ENCODE measurements at regions not wholly inside any gene's neighbourhood (a gene's known extent, or its start where the extent isn't known, plus 50 kb on each side); places are given as distances from the start of the nearest gene placed in this dataset.

DNA sequence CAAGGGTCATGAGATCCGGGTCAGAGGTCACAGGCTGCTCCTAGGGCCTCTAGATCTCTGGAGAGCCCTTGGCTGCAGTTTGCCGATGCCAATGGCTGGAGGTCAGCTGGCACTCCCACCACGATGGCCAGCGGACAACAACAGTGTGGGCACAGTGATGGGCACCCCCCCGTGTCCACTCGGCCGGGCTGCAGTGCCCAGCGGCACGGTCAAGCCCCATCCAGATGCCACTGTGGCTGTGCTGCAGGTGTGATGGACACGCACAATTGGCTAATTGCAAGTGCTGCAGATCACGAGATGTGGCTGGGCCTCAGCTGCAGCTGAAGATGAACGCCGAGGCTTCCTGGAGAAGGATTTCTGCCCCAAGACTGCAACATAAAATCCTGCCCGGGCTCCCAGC, 80.7 kb downstream of the PDGFA start:
- no peak overlapping the region for H3K4me3 ChIP-seq (ENCODE audit: low read depth, low read length)
- TF ChIP-seq, protein P1, sequence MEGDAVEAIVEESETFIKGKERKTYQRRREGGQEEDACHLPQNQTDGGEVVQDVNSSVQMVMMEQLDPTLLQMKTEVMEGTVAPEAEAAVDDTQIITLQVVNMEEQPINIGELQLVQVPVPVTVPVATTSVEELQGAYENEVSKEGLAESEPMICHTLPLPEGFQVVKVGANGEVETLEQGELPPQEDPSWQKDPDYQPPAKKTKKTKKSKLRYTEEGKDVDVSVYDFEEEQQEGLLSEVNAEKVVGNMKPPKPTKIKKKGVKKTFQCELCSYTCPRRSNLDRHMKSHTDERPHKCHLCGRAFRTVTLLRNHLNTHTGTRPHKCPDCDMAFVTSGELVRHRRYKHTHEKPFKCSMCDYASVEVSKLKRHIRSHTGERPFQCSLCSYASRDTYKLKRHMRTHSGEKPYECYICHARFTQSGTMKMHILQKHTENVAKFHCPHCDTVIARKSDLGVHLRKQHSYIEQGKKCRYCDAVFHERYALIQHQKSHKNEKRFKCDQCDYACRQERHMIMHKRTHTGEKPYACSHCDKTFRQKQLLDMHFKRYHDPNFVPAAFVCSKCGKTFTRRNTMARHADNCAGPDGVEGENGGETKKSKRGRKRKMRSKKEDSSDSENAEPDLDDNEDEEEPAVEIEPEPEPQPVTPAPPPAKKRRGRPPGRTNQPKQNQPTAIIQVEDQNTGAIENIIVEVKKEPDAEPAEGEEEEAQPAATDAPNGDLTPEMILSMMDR (IDR thresholded peaks at IDR 0.05; ENCODE audit: control insufficient read depth, extremely low read depth, insufficient read depth) = no peak
- DNase-seq (ENCODE audit: low read depth) = no peak

DNA sequence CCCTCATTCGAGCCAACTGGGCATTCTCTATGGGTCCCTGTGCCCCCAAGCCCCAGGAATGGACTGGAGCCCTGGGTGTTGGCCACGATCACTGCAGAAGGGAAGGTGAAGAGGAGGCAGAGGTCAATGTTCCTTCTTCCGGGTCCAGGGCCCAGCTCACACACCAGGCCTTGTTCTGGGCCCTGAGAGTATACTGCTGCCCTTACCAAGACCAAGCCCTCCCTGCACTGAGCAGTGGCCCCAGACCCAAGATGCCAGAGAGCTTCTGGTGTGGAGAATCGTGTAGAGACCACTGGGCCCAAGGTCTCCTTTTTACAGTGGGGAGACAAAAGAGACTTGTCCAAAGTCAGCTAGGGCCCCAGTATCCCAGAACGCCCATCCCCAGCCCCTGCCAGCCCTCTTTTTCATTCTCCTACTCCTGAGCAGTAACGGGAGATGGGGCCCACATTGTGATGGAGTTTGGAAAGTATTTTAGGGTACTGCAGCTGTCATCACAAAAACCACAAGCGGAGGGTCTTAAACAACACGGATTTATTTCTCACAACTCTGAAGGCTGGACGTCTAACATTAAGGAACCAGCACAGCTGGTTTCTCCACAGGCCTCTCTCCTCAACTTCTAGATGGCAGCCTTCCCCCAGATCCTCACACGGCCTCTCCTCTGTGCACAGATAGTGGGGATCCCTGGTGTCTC, 79.4 kb downstream of the PDGFA start:
- TF ChIP-seq, protein P1 (IDR thresholded peaks at IDR 0.05; ENCODE audit: control insufficient read depth, extremely low read depth, insufficient read depth) = no peak
- no peak overlapping the region for H3K4me3 ChIP-seq (ENCODE audit: low read depth, low read length)
- DNase-seq (ENCODE audit: low read depth) = no peak

DNA sequence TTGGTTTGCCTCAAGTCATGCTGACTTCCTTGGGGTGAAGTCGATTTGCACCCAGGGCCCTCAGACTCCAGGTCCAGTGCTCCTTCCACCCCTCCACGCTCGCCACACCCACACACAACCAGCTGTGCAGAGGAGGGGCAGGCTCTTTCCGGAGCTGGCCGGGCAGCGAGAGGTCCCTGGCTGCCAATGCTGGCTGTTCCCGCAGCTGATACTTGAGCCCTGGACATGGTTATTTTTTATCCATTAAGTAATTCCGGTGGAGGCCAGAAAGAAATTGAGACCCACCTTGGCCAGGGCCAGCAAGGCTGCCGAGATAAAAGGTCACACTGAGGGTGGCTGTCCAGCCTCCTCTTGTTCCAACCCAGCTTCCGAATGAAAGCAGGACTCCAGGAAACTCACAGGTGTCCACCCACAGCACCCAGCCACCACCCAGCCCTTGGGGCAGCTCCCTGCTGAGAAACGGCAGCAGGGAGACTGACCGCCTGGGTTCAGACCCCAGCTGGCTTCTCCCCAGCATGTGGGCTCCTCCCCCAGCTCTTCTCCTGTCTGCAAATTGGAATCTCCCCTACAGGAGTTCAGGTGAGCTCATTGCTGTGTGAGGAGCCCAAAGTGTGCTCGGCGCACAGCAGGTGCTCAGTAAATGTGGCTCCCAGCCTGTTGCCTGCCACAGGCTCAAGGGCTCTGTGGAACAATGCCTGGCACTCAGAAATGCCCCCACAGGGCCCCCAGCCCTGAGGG, 77.8 kb downstream of the PDGFA start:
- DNase-seq (ENCODE audit: low read depth) = no peak
- no peak overlapping the region for H3K4me3 ChIP-seq (ENCODE audit: low read depth, low read length)
- TF ChIP-seq, protein P1 (IDR thresholded peaks at IDR 0.05; ENCODE audit: control insufficient read depth, extremely low read depth, insufficient read depth) = no peak

DNA sequence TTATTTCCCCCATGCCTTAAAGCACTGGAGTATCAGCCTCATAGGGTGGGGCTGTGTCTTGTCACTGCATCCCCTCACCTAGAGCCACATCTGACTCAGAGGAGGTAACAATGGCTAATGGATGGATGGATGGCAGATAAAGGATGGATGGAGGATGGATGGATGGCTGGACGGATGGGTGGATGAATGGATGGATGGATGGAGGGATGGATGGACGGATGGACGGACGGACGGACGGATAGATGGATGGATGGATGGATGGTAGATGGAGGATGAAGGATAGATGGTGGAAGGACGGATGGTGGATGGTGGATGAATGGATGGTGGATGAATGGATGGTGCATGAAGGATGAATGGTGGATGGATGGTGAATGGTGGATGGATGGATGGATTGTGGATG, 77.2 kb downstream of the PDGFA start:
- no peak overlapping the region for H3K4me3 ChIP-seq (ENCODE audit: low read depth, low read length)
- TF ChIP-seq, protein P1 (IDR thresholded peaks at IDR 0.05; ENCODE audit: control insufficient read depth, extremely low read depth, insufficient read depth) = no peak
- DNase-seq (ENCODE audit: low read depth) = no peak

DNA sequence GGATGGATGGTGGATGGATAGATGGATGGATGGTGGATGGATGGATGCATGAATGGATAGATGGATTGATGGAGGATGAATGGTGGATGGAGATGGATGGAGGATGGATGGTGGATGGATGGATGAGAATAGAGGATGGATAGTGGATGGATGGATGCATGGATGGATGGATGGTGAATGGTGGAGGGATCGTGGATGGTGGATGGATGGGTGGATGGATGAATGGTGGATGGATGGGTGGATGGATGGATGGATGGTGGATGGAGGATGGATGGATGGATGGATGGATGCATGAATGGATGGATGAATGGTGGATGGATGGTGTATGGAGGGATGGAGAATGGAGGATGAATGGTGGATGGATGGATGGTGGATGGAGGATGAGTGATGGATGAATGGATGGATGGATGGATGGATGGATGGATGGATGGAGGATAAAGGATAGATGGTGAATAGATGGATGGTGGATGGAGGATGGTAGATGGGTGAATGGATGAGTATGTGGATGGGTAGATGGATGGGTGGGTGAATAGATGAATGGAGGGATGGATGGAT, 76.3 kb downstream of the PDGFA start:
- H3K4me3 ChIP-seq (ENCODE audit: low read depth, low read length) = no peak overlapping the region
- no peak for DNase-seq (ENCODE audit: low read depth)
- TF ChIP-seq, protein P1 (IDR thresholded peaks at IDR 0.05; ENCODE audit: control insufficient read depth, extremely low read depth, insufficient read depth) = no peak

DNA sequence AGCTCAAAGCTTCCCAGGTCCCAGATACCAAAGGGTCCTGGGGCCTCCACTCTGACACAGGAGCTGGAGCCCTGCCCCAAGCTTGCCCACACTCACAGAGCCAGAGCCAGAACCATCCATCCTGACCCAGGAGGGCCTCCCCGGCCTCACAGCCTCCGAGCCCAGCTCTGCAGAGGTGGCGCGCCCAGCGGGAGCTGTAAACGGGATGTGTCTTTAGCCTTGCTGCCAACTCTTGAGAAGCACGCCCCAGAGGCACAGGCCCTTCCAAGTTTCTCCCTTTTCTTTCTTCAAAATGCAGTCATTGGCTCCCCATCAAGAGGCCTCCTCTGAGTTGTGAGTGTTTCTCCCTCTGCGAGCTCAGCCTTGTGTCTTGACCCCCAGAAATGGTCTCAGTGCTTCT, 75.0 kb downstream of the PDGFA start:
- TF ChIP-seq, protein P1 (IDR thresholded peaks at IDR 0.05; ENCODE audit: control insufficient read depth, extremely low read depth, insufficient read depth) = no peak
- no peak for DNase-seq (ENCODE audit: low read depth)
- H3K4me3 ChIP-seq (ENCODE audit: low read depth, low read length) = no peak overlapping the region
